B cell (primary cell): ENCODE measurements at regions not wholly inside any gene's neighbourhood (a gene's known extent, or its start where the extent isn't known, plus 50 kb on each side); places are given as distances from the start of the nearest gene placed in this dataset.

Experiments used
- CTCF ChIP-seq: fragments of 200-600 bp; IDR thresholded peaks from one replicate; pipeline ENCODE4 v1.8.0; 2022; ENCODE audit warnings: antibody characterized with exemption, mild to moderate bottlenecking
- EZH2 ChIP-seq: IDR thresholded peaks from 2 replicates; pipeline ENCODE4 v1.6.1; 2012; ENCODE audit warnings: borderline replicate concordance, low read depth, mild to moderate bottlenecking, moderate library complexity, low read length; ENCODE audit not compliant: insufficient read depth, poor library complexity, severe bottlenecking

DNA sequence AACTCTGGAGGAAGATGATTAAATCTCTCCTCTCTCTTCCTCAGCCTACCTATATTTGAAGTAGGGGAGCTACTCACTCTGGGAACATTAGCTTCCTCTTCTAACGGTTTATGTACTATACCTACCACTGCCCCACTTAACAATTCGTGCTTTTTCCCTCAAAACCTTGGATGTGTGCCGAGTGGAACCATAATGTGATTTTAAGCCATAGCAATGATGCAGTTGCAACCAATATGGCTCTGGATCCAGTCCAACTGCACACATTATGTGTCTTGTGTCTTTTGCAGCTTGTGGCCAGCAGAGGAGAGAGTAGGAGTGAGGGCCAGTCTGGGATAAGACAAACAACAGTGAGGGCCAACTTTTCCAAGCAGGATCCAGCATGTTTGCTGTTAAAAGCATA lies 170.7 kb downstream of the GATA3 start:
- TF ChIP-seq CTCF (no peak), EZH2 (no peak)
